ENCODE measurements at regions not wholly inside any gene's neighbourhood (a gene's known extent, or its start where the extent isn't known, plus 50 kb on each side); places are given as distances from the start of the nearest gene placed in this dataset.

- intact Hi-C loops (cut with DNase I): no loop called here
- TF ChIP-seq CTCF (IDR thresholded peaks at IDR 0.05): no peak
- H3K36me3 ChIP-seq: no peaks in the 10 kb centered on the region
- no peak for DNase-seq
- no peak for ATAC-seq
- H3K4me3 ChIP-seq: no peak overlapping the region
- H3K9me3 ChIP-seq: no peaks in the 10 kb centered on the region
- H3K27ac ChIP-seq: no peak overlapping the region
- no peaks in the 10 kb centered on the region for H3K4me1 ChIP-seq
- H3K27me3 ChIP-seq: no peaks in the 10 kb centered on the region
Observed at GRCh38 chr13:28550091-28550490, 55.2 kb upstream of the FLT1 start.

- Histone ChIP-seq H3K27ac (no peak overlapping the region), H3K27me3 (no peaks in the 10 kb centered on the region), H3K4me3 (no peak overlapping the region), H3K9me3 (peaks cover 0 to 2% of the 10 kb centered on the region in 2 donors), H3K36me3 (no peaks in the 10 kb centered on the region), H3K4me1 (no peaks in the 10 kb centered on the region)
- no peak for DNase-seq
- ATAC-seq: no peak
- no peak for TF ChIP-seq CTCF (IDR thresholded peaks at IDR 0.05)
- intact Hi-C loops (cut with DNase I): no loop called here
Observed at GRCh38 chr13:28548872-28549271, 53.9 kb upstream of the FLT1 start.

- no peak for TF ChIP-seq CTCF (IDR thresholded peaks at IDR 0.05)
- H3K4me3 ChIP-seq: no peak overlapping the region
- peaks cover 0 to 4% of the 10 kb centered on the region in 2 donors for H3K9me3 ChIP-seq
- H3K36me3 ChIP-seq: no peaks in the 10 kb centered on the region
- ATAC-seq (no peak), DNase-seq (no peak)
- H3K4me1 ChIP-seq: no peaks in the 10 kb centered on the region
- intact Hi-C loops (cut with DNase I): no loop called here
- H3K27me3 ChIP-seq: no peaks in the 10 kb centered on the region
- H3K27ac ChIP-seq: no peak overlapping the region
Observed at GRCh38 chr13:28548468-28548867, 53.5 kb upstream of the FLT1 start.

GRCh38 chr13:28545583-28546333 is 50.8 kb upstream of the FLT1 start:
- intact Hi-C loops (cut with DNase I): no loop called here
- Histone ChIP-seq H3K27me3 (no peaks in the 10 kb centered on the region), H3K36me3 (no peaks in the 10 kb centered on the region), H3K27ac (no peak overlapping the region), H3K4me1 (no peaks in the 10 kb centered on the region), H3K4me3 (no peak overlapping the region), H3K9me3 (peaks cover 0 to 6% of the 10 kb centered on the region in 2 donors)
- DNase-seq: no peak
- no peak for TF ChIP-seq CTCF (IDR thresholded peaks at IDR 0.05)
- ATAC-seq: no peak
